H54 (cell line): ENCODE measurements at regions not wholly inside any gene's neighbourhood (a gene's known extent, or its start where the extent isn't known, plus 50 kb on each side); places are given as distances from the start of the nearest gene placed in this dataset.
"Not testable (repeated sequence)": the region's sequence is repeated elsewhere in the genome, so short reads cannot be mapped to it uniquely, and the experiment has no call there.

Source experiments
- DNase-seq: peaks from one replicate; pipeline ENCODE4 v3.0.0; 2011; ENCODE audit warnings: low spot score, mixed read lengths; ENCODE audit not compliant: insufficient read length
- FAIRE-seq: peaks from 3 replicates; lab custom pipeline; 2011; peaks lifted over from hg19 to GRCh38; lab: Jason Lieb, UNC
- POLR2A ChIP-seq: IDR thresholded peaks from 2 replicates; pipeline ENCODE4 v1.6.1; 2011; ENCODE audit warnings: low read depth, mild to moderate bottlenecking, low read length

- FAIRE-seq (no peak), DNase-seq (no peak)
- no peak for TF ChIP-seq POLR2A
Measured at GRCh38 chr5:39942606-39943005, 517.8 kb upstream of the DAB2 start.

GRCh38 chr5:39941416-39941815 lies 516.6 kb upstream of the DAB2 start:
- FAIRE-seq (peak; percentile 57), DNase-seq (no peak)
- no peak for TF ChIP-seq POLR2A

GRCh38 chr5:39934830-39935229 lies 510.1 kb upstream of the DAB2 start:
- TF ChIP-seq POLR2A = no peak
- peak; percentile 48 for FAIRE-seq
- no peak for DNase-seq

GRCh38 chr5:39933061-39933460 lies 508.3 kb upstream of the DAB2 start:
- DNase-seq (no peak), FAIRE-seq (no peak)
- no peak for TF ChIP-seq POLR2A

GRCh38 chr5:39928709-39929108 lies 503.9 kb upstream of the DAB2 start:
- FAIRE-seq = peak; percentile 20
- DNase-seq = no peak
- no peak for TF ChIP-seq POLR2A

GRCh38 chr5:39919876-39920275 lies 495.1 kb upstream of the DAB2 start:
- FAIRE-seq = no peak
- no peak for TF ChIP-seq POLR2A
- DNase-seq = no peak

- no peak for TF ChIP-seq POLR2A
- no peak for DNase-seq
- no peak for FAIRE-seq
Measured at GRCh38 chr5:39912906-39913305, 488.1 kb upstream of the DAB2 start.

- DNase-seq = not testable (repeated sequence)
- FAIRE-seq = peak; percentile 90
Measured at GRCh38 chr5:39907267-39907951, 482.6 kb upstream of the DAB2 start.

- FAIRE-seq (peak; percentile 91), DNase-seq (peak; percentile 19)
- TF ChIP-seq POLR2A = no peak
Measured at GRCh38 chr5:39906146-39906545, 481.4 kb upstream of the DAB2 start.

- FAIRE-seq (peak; percentile 65), DNase-seq (no peak)
- no peak for TF ChIP-seq POLR2A
Measured at GRCh38 chr5:39905356-39905755, 480.6 kb upstream of the DAB2 start.

GRCh38 chr5:39902626-39903025 lies 477.8 kb upstream of the DAB2 start:
- TF ChIP-seq POLR2A = no peak
- no peak for FAIRE-seq
- DNase-seq = no peak

- no peak for TF ChIP-seq POLR2A
- FAIRE-seq = peak; percentile 52
- no peak for DNase-seq
Measured at GRCh38 chr5:39898731-39899130, 474.0 kb upstream of the DAB2 start.

GRCh38 chr5:39896706-39897105 lies 471.9 kb upstream of the DAB2 start:
- FAIRE-seq (no peak), DNase-seq (no peak)
- no peak for TF ChIP-seq POLR2A

- TF ChIP-seq POLR2A = no peak
- FAIRE-seq (no peak), DNase-seq (no peak)
Measured at GRCh38 chr5:39896104-39896503, 471.3 kb upstream of the DAB2 start.

- DNase-seq (peak; percentile 11), FAIRE-seq (peak; percentile 93)
- TF ChIP-seq POLR2A = no peak
Measured at GRCh38 chr5:39892708-39893107, 467.9 kb upstream of the DAB2 start.

- FAIRE-seq (no peak), DNase-seq (no peak)
- no peak for TF ChIP-seq POLR2A
Measured at GRCh38 chr5:39891376-39891775, 466.6 kb upstream of the DAB2 start.
